Loucy (cell line): ENCODE measurements at regions not wholly inside any gene's neighbourhood (a gene's known extent, or its start where the extent isn't known, plus 50 kb on each side); places are given as distances from the start of the nearest gene placed in this dataset.

Experiments used
- EZH2phosphoT487 ChIP-seq: fragments of 200-600 bp; IDR thresholded peaks from 2 replicates; pipeline ENCODE4 v1.6.1; 2018; ENCODE audit warnings: antibody characterized with exemption, mild to moderate bottlenecking, moderate library complexity, borderline replicate concordance
- TF ChIP-seq, protein P1 (sequence below): fragments of 200-600 bp; sonication (generic); conservative IDR thresholded peaks from 2 replicates; pipeline ENCODE4 v1.5.1; 2014; ENCODE audit warnings: mild to moderate bottlenecking, antibody characterized with exemption, low read length

DNA sequence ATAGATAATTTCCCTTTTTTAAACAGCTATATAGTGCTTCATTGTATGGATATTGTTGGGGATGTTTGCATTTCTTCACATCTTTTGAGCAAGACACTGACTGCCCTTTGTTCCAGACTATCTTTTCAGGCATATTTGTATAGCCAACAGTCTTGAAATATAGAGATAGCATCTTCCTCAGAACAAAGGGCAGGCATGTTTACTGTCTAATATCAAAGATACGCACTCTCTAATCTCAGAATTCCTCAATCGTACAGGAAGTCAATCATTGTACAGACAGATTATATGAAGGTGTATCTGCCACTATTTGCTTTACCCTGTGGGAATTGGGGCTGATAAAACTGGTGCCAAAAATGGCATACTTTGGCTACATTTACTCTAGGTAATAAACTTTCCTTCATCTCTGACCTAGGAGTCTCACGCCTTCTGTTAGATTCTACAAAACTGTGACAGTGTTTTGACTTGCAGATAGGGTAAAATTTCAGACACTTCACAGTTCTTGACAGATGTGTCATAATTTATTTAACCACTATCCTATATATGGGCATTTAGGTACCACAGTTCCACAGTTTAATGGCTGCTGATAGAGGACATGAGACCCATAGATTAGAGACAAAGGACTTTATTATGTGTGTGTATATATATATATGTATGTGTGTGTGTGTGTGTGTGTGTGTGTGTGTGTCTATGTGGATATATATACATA is 321.0 kb downstream of the IGSF11 start:
- TF ChIP-seq, protein P1, sequence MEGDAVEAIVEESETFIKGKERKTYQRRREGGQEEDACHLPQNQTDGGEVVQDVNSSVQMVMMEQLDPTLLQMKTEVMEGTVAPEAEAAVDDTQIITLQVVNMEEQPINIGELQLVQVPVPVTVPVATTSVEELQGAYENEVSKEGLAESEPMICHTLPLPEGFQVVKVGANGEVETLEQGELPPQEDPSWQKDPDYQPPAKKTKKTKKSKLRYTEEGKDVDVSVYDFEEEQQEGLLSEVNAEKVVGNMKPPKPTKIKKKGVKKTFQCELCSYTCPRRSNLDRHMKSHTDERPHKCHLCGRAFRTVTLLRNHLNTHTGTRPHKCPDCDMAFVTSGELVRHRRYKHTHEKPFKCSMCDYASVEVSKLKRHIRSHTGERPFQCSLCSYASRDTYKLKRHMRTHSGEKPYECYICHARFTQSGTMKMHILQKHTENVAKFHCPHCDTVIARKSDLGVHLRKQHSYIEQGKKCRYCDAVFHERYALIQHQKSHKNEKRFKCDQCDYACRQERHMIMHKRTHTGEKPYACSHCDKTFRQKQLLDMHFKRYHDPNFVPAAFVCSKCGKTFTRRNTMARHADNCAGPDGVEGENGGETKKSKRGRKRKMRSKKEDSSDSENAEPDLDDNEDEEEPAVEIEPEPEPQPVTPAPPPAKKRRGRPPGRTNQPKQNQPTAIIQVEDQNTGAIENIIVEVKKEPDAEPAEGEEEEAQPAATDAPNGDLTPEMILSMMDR: no peak
- no peak for TF ChIP-seq EZH2phosphoT487
